ENCODE measurements at regions not wholly inside any gene's neighbourhood (a gene's known extent, or its start where the extent isn't known, plus 50 kb on each side); places are given as distances from the start of the nearest gene placed in this dataset.

- TF ChIP-seq, protein P1, sequence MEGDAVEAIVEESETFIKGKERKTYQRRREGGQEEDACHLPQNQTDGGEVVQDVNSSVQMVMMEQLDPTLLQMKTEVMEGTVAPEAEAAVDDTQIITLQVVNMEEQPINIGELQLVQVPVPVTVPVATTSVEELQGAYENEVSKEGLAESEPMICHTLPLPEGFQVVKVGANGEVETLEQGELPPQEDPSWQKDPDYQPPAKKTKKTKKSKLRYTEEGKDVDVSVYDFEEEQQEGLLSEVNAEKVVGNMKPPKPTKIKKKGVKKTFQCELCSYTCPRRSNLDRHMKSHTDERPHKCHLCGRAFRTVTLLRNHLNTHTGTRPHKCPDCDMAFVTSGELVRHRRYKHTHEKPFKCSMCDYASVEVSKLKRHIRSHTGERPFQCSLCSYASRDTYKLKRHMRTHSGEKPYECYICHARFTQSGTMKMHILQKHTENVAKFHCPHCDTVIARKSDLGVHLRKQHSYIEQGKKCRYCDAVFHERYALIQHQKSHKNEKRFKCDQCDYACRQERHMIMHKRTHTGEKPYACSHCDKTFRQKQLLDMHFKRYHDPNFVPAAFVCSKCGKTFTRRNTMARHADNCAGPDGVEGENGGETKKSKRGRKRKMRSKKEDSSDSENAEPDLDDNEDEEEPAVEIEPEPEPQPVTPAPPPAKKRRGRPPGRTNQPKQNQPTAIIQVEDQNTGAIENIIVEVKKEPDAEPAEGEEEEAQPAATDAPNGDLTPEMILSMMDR (IDR thresholded peaks at IDR 0.05): no peak
- H3K27ac ChIP-seq: no peak overlapping the region
- intact Hi-C loops (cut with DNase I): no loop called here
Observed at GRCh38 chr11:128152796-128153696, 434.3 kb downstream of the ETS1 start.

DNA sequence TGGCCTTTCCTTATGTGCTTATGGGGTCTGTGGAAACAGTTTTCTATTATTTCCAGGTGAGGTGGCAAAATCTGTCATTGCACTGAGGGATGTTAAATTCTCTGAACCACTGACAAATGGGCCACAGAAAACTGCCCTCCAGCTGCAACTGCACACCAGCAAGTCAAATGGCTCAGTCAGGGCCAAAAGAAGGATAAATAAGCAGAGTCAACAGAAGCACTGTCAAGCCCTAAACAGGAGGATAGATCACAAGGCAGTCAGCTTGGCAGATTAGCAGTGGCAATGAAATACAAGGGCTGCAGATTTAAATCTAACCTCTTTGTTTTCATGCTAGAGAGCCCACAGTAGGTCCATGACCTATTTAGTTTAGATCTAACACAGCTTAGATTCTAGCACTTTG is 435.6 kb downstream of the ETS1 start:
- H3K4me1 ChIP-seq: no peaks in the 10 kb centered on the region
- no peaks in the 10 kb centered on the region for H3K9me3 ChIP-seq
- TF ChIP-seq, protein P1 (IDR thresholded peaks at IDR 0.05): no peak
- no peak for FAIRE-seq
- H3K27me3 ChIP-seq: no peaks in the 10 kb centered on the region
- DNase-seq: no peak
- no peak overlapping the region for H3K4me3 ChIP-seq
- H3K27ac ChIP-seq: no peak overlapping the region
- no peak for ATAC-seq
- no peaks in the 10 kb centered on the region for H3K36me3 ChIP-seq
- intact Hi-C loops (cut with DNase I): no loop called here

More at GRCh38 chr11:128152796-128153696, 434.3 kb downstream of the ETS1 start:
- ATAC-seq (no peak), FAIRE-seq (no peak), DNase-seq (no peak)
- Histone ChIP-seq H3K36me3 (no peaks in the 10 kb centered on the region), H3K4me1 (no peaks in the 10 kb centered on the region), H3K9me3 (no peaks in the 10 kb centered on the region), H3K27me3 (no peaks in the 10 kb centered on the region), H3K4me3 (no peak overlapping the region)
- 79 to 92% methylated on average over 6 of the region's 6 CpGs for WGBS, 2 donors

GRCh38 chr11:128151338-128151737 is 436.0 kb downstream of the ETS1 start:
- Histone ChIP-seq H3K36me3 (no peaks in the 10 kb centered on the region), H3K4me3 (no peak overlapping the region), H3K9me3 (no peaks in the 10 kb centered on the region), H3K4me1 (no peaks in the 10 kb centered on the region), H3K27me3 (no peaks in the 10 kb centered on the region), H3K27ac (no peak overlapping the region)
- intact Hi-C loops (cut with DNase I): no loop called here
- DNase-seq: no peak
- no peak for FAIRE-seq
- no peak for ATAC-seq
- TF ChIP-seq, protein P1 (IDR thresholded peaks at IDR 0.05): no peak
- 78 to 90% methylated on average over 2 of the region's 2 CpGs for WGBS, 2 donors

- intact Hi-C loops (cut with DNase I): no loop called here
- 80 to 89% methylated on average over 6 of the region's 6 CpGs for WGBS, 2 donors
- Histone ChIP-seq H3K36me3 (no peaks in the 10 kb centered on the region), H3K27ac (no peak overlapping the region), H3K4me1 (no peaks in the 10 kb centered on the region), H3K4me3 (no peak overlapping the region), H3K9me3 (no peaks in the 10 kb centered on the region), H3K27me3 (no peaks in the 10 kb centered on the region)
- TF ChIP-seq, protein P1 (IDR thresholded peaks at IDR 0.05): no peak
- ATAC-seq (no peak), DNase-seq (no peak), FAIRE-seq (no peak)
Observed at GRCh38 chr11:128148208-128148607, 439.1 kb downstream of the ETS1 start.

All from pancreas (tissue), 10 donors.